Tibial nerve (tissue), 3 donors: ENCODE measurements at regions not wholly inside any gene's neighbourhood (a gene's known extent, or its start where the extent isn't known, plus 50 kb on each side); places are given as distances from the start of the nearest gene placed in this dataset.

Experiments used
- CTCF ChIP-seq, 5 experiments: fragments of 200-600 bp in 3 of 5; fragments of 450-650 bp in 2 of 5; sonication (generic) in 3 of 5; IDR thresholded peaks; one replicate each; pipeline ENCODE4 v1.5.1; 2016 to 2019; ENCODE audit warnings: antibody characterized with exemption in 5 of 5, mild to moderate bottlenecking in 3 of 5, moderate library complexity in 2 of 5
- POLR2A ChIP-seq, 2 donors: fragments of 450-650 bp; IDR thresholded peaks; one replicate each; pipeline ENCODE4 v1.6.1; 2017; ENCODE audit warnings: antibody characterized with exemption in 2 of 2, mild to moderate bottlenecking in 2 of 2, moderate library complexity in 2 of 2

GRCh38 chr4:127450276-127450675, 182.5 kb upstream of the INTU start:
- TF ChIP-seq CTCF (IDR thresholded peaks at IDR 0.05) (no peak), POLR2A (IDR thresholded peaks at IDR 0.05) (no peak)
